Gastrocnemius medialis (tissue), 4 donors: ENCODE measurements at regions not wholly inside any gene's neighbourhood (a gene's known extent, or its start where the extent isn't known, plus 50 kb on each side); places are given as distances from the start of the nearest gene placed in this dataset.

Experiments
- ATAC-seq, 2 donors: fragments of 150-250 bp; one replicate each; pipeline ENCODE4 v1.9.1; 2016
- DNase-seq, 2 donors: peaks; one replicate each; pipeline ENCODE4 v3.0.0-alpha.2; 2019
- H3K27ac ChIP-seq, 4 donors: fragments of 200-600 bp; sonication (generic); 1 replicate in 1 of 4; 2 replicates in 3 of 4; pipeline ENCODE4 v1.5.1; 2016 to 2018; ENCODE audit warnings: mild to moderate bottlenecking in 2 of 4, moderate library complexity in 1 of 4
- H3K27me3 ChIP-seq, 3 donors: fragments of 200-600 bp; sonication (generic) in 2 of 3; 1 replicate in 1 of 3; 2 replicates in 2 of 3; pipeline versions ENCODE4 v1.5.1 to v1.6.0; 2016 to 2019; ENCODE audit warnings: mild to moderate bottlenecking in 1 of 3, moderate library complexity in 1 of 3
- H3K36me3 ChIP-seq, 2 donors: fragments of 200-600 bp; sonication (generic) in 1 of 2; one replicate each; pipeline ENCODE4 v1.5.1; 2017 to 2018
- H3K4me1 ChIP-seq, 2 donors: fragments of 200-600 bp; sonication (generic) in 1 of 2; one replicate each; pipeline ENCODE4 v1.5.1; 2016 to 2017; ENCODE audit warnings: mild to moderate bottlenecking in 2 of 2
- H3K4me3 ChIP-seq, 4 donors: fragments of 200-600 bp; sonication (generic) in 3 of 4; 1 replicate in 1 of 4; 2 replicates in 3 of 4; pipeline ENCODE4 v1.5.1; 2016 to 2019; ENCODE audit warnings: mild to moderate bottlenecking in 2 of 4
- H3K9me3 ChIP-seq, 3 donors: fragments of 200-600 bp; sonication (generic) in 2 of 3; 1 replicate in 1 of 3; 2 replicates in 2 of 3; pipeline ENCODE4 v1.5.1; 2016 to 2019
- CTCF ChIP-seq, 5 experiments: fragments of 450-650 bp in 3 of 5; fragments of 200-600 bp in 2 of 5; sonication (generic) in 2 of 5; IDR thresholded peaks in 4 of 5; conservative IDR thresholded peaks in 1 of 5; 1 replicate in 4 of 5; 2 replicates in 1 of 5; pipeline ENCODE4 v1.5.1; 2016 to 2019; ENCODE audit warnings: antibody characterized with exemption in 5 of 5, mild to moderate bottlenecking in 3 of 5, moderate library complexity in 3 of 5
- POLR2A ChIP-seq, 2 donors: fragments of 450-650 bp; IDR thresholded peaks; one replicate each; pipeline ENCODE4 v1.6.1; 2017; ENCODE audit warnings: antibody characterized with exemption in 2 of 2, mild to moderate bottlenecking in 2 of 2, moderate library complexity in 2 of 2
- in situ Hi-C, 4 donors: fragments of 200-750 bp; cut with MboI; loops; one replicate each; pipeline versions ENCODE4 v1.15.0 to v1.8.0; 2017; ENCODE audit warnings: low sequenced_read_pairs in 4 of 4
- intact Hi-C: fragments of 100-400 bp; cut with DNase I; formaldehyde crosslinking; loops from one replicate; pipeline ENCODE4 v1.15.1; 2023; ENCODE audit warnings: low total_unique reads

- Histone ChIP-seq H3K4me1 (no peaks in the 10 kb centered on the region), H3K27me3 (peaks cover 0 to 8% (median 0%) of the 10 kb centered on the region in 3 donors), H3K4me3 (no peak overlapping the region), H3K27ac (no peak overlapping the region), H3K9me3 (no peaks in the 10 kb centered on the region), H3K36me3 (no peaks in the 10 kb centered on the region)
- ATAC-seq = no peak
- in situ Hi-C loops (no loop called here), intact Hi-C loops (no loop called here)
- no peak for TF ChIP-seq CTCF (IDR thresholded peaks at IDR 0.05 in 4 of 5, conservative IDR thresholded peaks at IDR 0.05 in 1 of 5)
- TF ChIP-seq POLR2A (IDR thresholded peaks at IDR 0.05) = no peak
- DNase-seq = no peak
Observed at GRCh38 chr1:38766125-38766524, 93.4 kb downstream of the RRAGC start.

- no peaks in the 10 kb centered on the region for H3K9me3 ChIP-seq
- DNase-seq (no peak), ATAC-seq (no peak)
- no peaks in the 10 kb centered on the region for H3K36me3 ChIP-seq
- in situ Hi-C loops = no loop called here
- intact Hi-C loops = no loop called here
- no peaks in the 10 kb centered on the region for H3K4me1 ChIP-seq
- no peak overlapping the region for H3K4me3 ChIP-seq
- peaks cover 0 to 8% (median 0%) of the 10 kb centered on the region in 3 donors for H3K27me3 ChIP-seq
- H3K27ac ChIP-seq = no peak overlapping the region
- no peak for TF ChIP-seq POLR2A (IDR thresholded peaks at IDR 0.05)
- no peak for TF ChIP-seq CTCF (IDR thresholded peaks at IDR 0.05 in 4 of 5, conservative IDR thresholded peaks at IDR 0.05 in 1 of 5)
Observed at GRCh38 chr1:38763121-38763520, 96.5 kb downstream of the RRAGC start.

GRCh38 chr1:38760562-38760961 is 99.0 kb downstream of the RRAGC start:
- Histone ChIP-seq H3K4me3 (no peak overlapping the region), H3K36me3 (no peaks in the 10 kb centered on the region), H3K27me3 (peaks cover 0 to 7% (median 0%) of the 10 kb centered on the region in 3 donors), H3K4me1 (no peaks in the 10 kb centered on the region), H3K9me3 (no peaks in the 10 kb centered on the region), H3K27ac (no peak overlapping the region)
- DNase-seq = no peak
- in situ Hi-C loops (no loop called here), intact Hi-C loops (no loop called here)
- TF ChIP-seq CTCF (IDR thresholded peaks at IDR 0.05 in 4 of 5, conservative IDR thresholded peaks at IDR 0.05 in 1 of 5) (no peak), POLR2A (IDR thresholded peaks at IDR 0.05) (no peak)
- ATAC-seq = no peak

- in situ Hi-C loops (no loop called here), intact Hi-C loops (no loop called here)
- DNase-seq (no peak), ATAC-seq (no peak)
- Histone ChIP-seq H3K27ac (no peak overlapping the region), H3K4me3 (no peak overlapping the region), H3K27me3 (peaks cover 0 to 4% (median 0%) of the 10 kb centered on the region in 3 donors), H3K4me1 (no peaks in the 10 kb centered on the region), H3K9me3 (no peaks in the 10 kb centered on the region), H3K36me3 (no peaks in the 10 kb centered on the region)
- TF ChIP-seq CTCF (IDR thresholded peaks at IDR 0.05 in 4 of 5, conservative IDR thresholded peaks at IDR 0.05 in 1 of 5) (no peak), POLR2A (IDR thresholded peaks at IDR 0.05) (no peak)
Observed at GRCh38 chr1:38758820-38759219, 100.8 kb downstream of the RRAGC start.

GRCh38 chr1:38746941-38747600 is 112.5 kb downstream of the RRAGC start:
- intact Hi-C loops (no loop called here), in situ Hi-C loops (no loop called here)
- ATAC-seq = no peak
- Histone ChIP-seq H3K27me3 (peaks cover 0 to 15% (median 3%) of the 10 kb centered on the region in 3 donors), H3K4me3 (no peak overlapping the region), H3K36me3 (no peaks in the 10 kb centered on the region), H3K9me3 (no peaks in the 10 kb centered on the region), H3K4me1 (no peaks in the 10 kb centered on the region), H3K27ac (no peak overlapping the region)
- TF ChIP-seq CTCF (IDR thresholded peaks at IDR 0.05 in 4 of 5, conservative IDR thresholded peaks at IDR 0.05 in 1 of 5) (no peak), POLR2A (IDR thresholded peaks at IDR 0.05) (no peak)
- DNase-seq = no peak
